Karpas-422 (cell line): ENCODE measurements at regions not wholly inside any gene's neighbourhood (a gene's known extent, or its start where the extent isn't known, plus 50 kb on each side); places are given as distances from the start of the nearest gene placed in this dataset.

Experiments
- DNase-seq: peaks from one replicate; pipeline ENCODE4 v3.0.0-alpha.2; 2015
- H2AFZ ChIP-seq: fragments of 200-600 bp; sonication (generic); 2 replicates; pipeline ENCODE4 v1.6.1; 2014; ENCODE audit warnings: antibody characterized with exemption, low read length, mixed read lengths
- H3K27ac ChIP-seq: fragments of 200-600 bp; sonication (generic); 2 replicates; pipeline ENCODE4 v1.5.1; 2014; ENCODE audit warnings: mild to moderate bottlenecking, low read length, moderate library complexity
- H3K27me3 ChIP-seq: fragments of 200-600 bp; sonication (generic); 2 replicates; pipeline ENCODE4 v1.6.1; 2014; ENCODE audit warnings: low read length, mixed read lengths
- H3K36me3 ChIP-seq: fragments of 200-600 bp; sonication (generic); 2 replicates; pipeline ENCODE4 v1.6.1; 2014; ENCODE audit warnings: low read length, mixed read lengths; ENCODE audit not compliant: insufficient read depth
- H3K4me1 ChIP-seq: fragments of 200-600 bp; sonication (generic); 2 replicates; pipeline ENCODE4 v1.6.1; 2014; ENCODE audit warnings: mild to moderate bottlenecking, low read length, mixed read lengths
- H3K4me2 ChIP-seq: fragments of 200-600 bp; sonication (generic); 2 replicates; pipeline ENCODE4 v1.6.1; 2014; ENCODE audit warnings: low read length, low read depth, mild to moderate bottlenecking; ENCODE audit not compliant: poor library complexity, severe bottlenecking
- H3K4me3 ChIP-seq: fragments of 200-600 bp; sonication (generic); 2 replicates; pipeline ENCODE4 v1.5.1; 2014; ENCODE audit warnings: mild to moderate bottlenecking, antibody characterized with exemption, low read length, mixed read lengths
- H3K79me2 ChIP-seq: fragments of 200-600 bp; sonication (generic); 2 replicates; pipeline ENCODE4 v1.6.1; 2014; ENCODE audit warnings: mild to moderate bottlenecking, low read length, mixed read lengths
- H3K9ac ChIP-seq: fragments of 200-600 bp; sonication (generic); 2 replicates; pipeline ENCODE4 v1.6.0; 2014; ENCODE audit warnings: low read length
- H3K9me2 ChIP-seq: fragments of 200-600 bp; sonication (generic), shearing (Covaris generic); replicated peaks from 2 replicates; pipeline ENCODE4 v1.6.0; 2014; ENCODE audit warnings: mild to moderate bottlenecking, low read length, moderate library complexity; ENCODE audit not compliant: insufficient read depth
- H3K9me3 ChIP-seq: fragments of 300-700, 200-600 bp; sonication (generic); 2 replicates; pipeline ENCODE4 v1.6.1; 2014; ENCODE audit warnings: low read length, mixed read lengths
- H4K20me1 ChIP-seq: fragments of 200-600 bp; sonication (generic); 2 replicates; pipeline ENCODE4 v1.6.1; 2014; ENCODE audit warnings: mild to moderate bottlenecking, antibody characterized with exemption, low read length, low read depth; ENCODE audit not compliant: insufficient read depth

- Histone ChIP-seq H3K4me3 (no peak overlapping the region), H3K27me3 (no peaks in the 10 kb centered on the region), H3K4me2 (no peak overlapping the region), H3K9me3 (no peaks in the 10 kb centered on the region), H3K36me3 (no peaks in the 10 kb centered on the region), H3K27ac (no peak overlapping the region), H3K9ac (no peak overlapping the region), H3K4me1 (no peaks in the 10 kb centered on the region), H3K9me2 (no peaks in the 10 kb centered on the region), H3K79me2 (no peaks in the 10 kb centered on the region), H2AFZ (no peak overlapping the region), H4K20me1 (no peaks in the 10 kb centered on the region)
- no peak for DNase-seq
These were observed 64.2 kb upstream of the ERRFI1 start for GRCh38 chr1:8090241-8090702.

GRCh38 chr1:8089535-8090228 lies 63.6 kb upstream of the ERRFI1 start:
- Histone ChIP-seq H3K36me3 (no peaks in the 10 kb centered on the region), H3K79me2 (no peaks in the 10 kb centered on the region), H3K27ac (no peak overlapping the region), H2AFZ (no peak overlapping the region), H4K20me1 (no peaks in the 10 kb centered on the region), H3K9me2 (no peaks in the 10 kb centered on the region), H3K9ac (no peak overlapping the region), H3K4me1 (no peaks in the 10 kb centered on the region), H3K9me3 (no peaks in the 10 kb centered on the region), H3K4me2 (no peak overlapping the region), H3K27me3 (no peaks in the 10 kb centered on the region), H3K4me3 (no peak overlapping the region)
- DNase-seq: no peak

- Histone ChIP-seq H3K9me3 (no peaks in the 10 kb centered on the region), H3K9ac (no peak overlapping the region), H3K9me2 (no peaks in the 10 kb centered on the region), H3K4me2 (no peak overlapping the region), H2AFZ (no peak overlapping the region), H4K20me1 (no peaks in the 10 kb centered on the region), H3K27me3 (no peaks in the 10 kb centered on the region), H3K4me1 (no peaks in the 10 kb centered on the region), H3K4me3 (no peak overlapping the region), H3K36me3 (no peaks in the 10 kb centered on the region), H3K79me2 (no peaks in the 10 kb centered on the region), H3K27ac (no peak overlapping the region)
- no peak for DNase-seq
These were observed 59.9 kb upstream of the ERRFI1 start for GRCh38 chr1:8086055-8086454.

GRCh38 chr1:8084913-8085312 lies 58.8 kb upstream of the ERRFI1 start:
- DNase-seq: no peak
- no peaks in the 10 kb centered on the region for H3K79me2 ChIP-seq
- H4K20me1 ChIP-seq: no peaks in the 10 kb centered on the region
- no peaks in the 10 kb centered on the region for H3K36me3 ChIP-seq
- no peaks in the 10 kb centered on the region for H3K9me2 ChIP-seq
- no peaks in the 10 kb centered on the region for H3K9me3 ChIP-seq
- H2AFZ ChIP-seq: no peak overlapping the region
- H3K4me2 ChIP-seq: no peak overlapping the region
- no peak overlapping the region for H3K4me3 ChIP-seq
- H3K4me1 ChIP-seq: no peaks in the 10 kb centered on the region
- H3K27ac ChIP-seq: no peak overlapping the region
- no peaks in the 10 kb centered on the region for H3K27me3 ChIP-seq
- H3K9ac ChIP-seq: no peak overlapping the region

- Histone ChIP-seq H2AFZ (no peak overlapping the region), H3K79me2 (no peaks in the 10 kb centered on the region)
These were observed 57.8 kb upstream of the ERRFI1 start for GRCh38 chr1:8083739-8084484.

GRCh38 chr1:8082945-8083344 lies 56.8 kb upstream of the ERRFI1 start:
- no peak overlapping the region for H3K4me2 ChIP-seq

More at GRCh38 chr1:8083739-8084484, 57.8 kb upstream of the ERRFI1 start:
- no peaks in the 10 kb centered on the region for H3K36me3 ChIP-seq
- no peak overlapping the region for H3K27ac ChIP-seq
- H3K9me3 ChIP-seq: no peaks in the 10 kb centered on the region
- DNase-seq: no peak
- H4K20me1 ChIP-seq: no peaks in the 10 kb centered on the region
- H3K9me2 ChIP-seq: no peaks in the 10 kb centered on the region
- no peaks in the 10 kb centered on the region for H3K4me1 ChIP-seq
- H3K4me2 ChIP-seq: no peak overlapping the region
- no peak overlapping the region for H3K9ac ChIP-seq
- no peaks in the 10 kb centered on the region for H3K27me3 ChIP-seq
- H3K4me3 ChIP-seq: no peak overlapping the region

GRCh38 chr1:8078176-8078671 lies 52.1 kb upstream of the ERRFI1 start:
- Histone ChIP-seq H3K9me2 (no peaks in the 10 kb centered on the region), H3K27me3 (no peaks in the 10 kb centered on the region), H2AFZ (no peak overlapping the region), H3K4me1 (no peaks in the 10 kb centered on the region), H3K79me2 (no peaks in the 10 kb centered on the region), H3K27ac (no peak overlapping the region), H3K36me3 (no peaks in the 10 kb centered on the region), H3K4me2 (no peak overlapping the region), H3K9me3 (no peaks in the 10 kb centered on the region), H3K9ac (no peak overlapping the region), H4K20me1 (no peaks in the 10 kb centered on the region), H3K4me3 (no peak overlapping the region)
- DNase-seq: no peak

More at GRCh38 chr1:8082945-8083344, 56.8 kb upstream of the ERRFI1 start:
- H3K36me3 ChIP-seq: no peaks in the 10 kb centered on the region
- H4K20me1 ChIP-seq: no peaks in the 10 kb centered on the region
- no peaks in the 10 kb centered on the region for H3K27me3 ChIP-seq
- no peaks in the 10 kb centered on the region for H3K9me2 ChIP-seq
- no peak for DNase-seq
- no peak overlapping the region for H3K27ac ChIP-seq
- H3K9me3 ChIP-seq: no peaks in the 10 kb centered on the region
- no peaks in the 10 kb centered on the region for H3K79me2 ChIP-seq
- H3K4me1 ChIP-seq: no peaks in the 10 kb centered on the region
- no peak overlapping the region for H2AFZ ChIP-seq
- H3K9ac ChIP-seq: no peak overlapping the region
- H3K4me3 ChIP-seq: no peak overlapping the region

GRCh38 chr1:8077602-8078001 lies 51.5 kb upstream of the ERRFI1 start:
- Histone ChIP-seq H3K9me2 (no peaks in the 10 kb centered on the region), H3K27ac (no peak overlapping the region), H2AFZ (no peak overlapping the region), H4K20me1 (no peaks in the 10 kb centered on the region), H3K4me1 (no peaks in the 10 kb centered on the region), H3K79me2 (no peaks in the 10 kb centered on the region), H3K36me3 (no peaks in the 10 kb centered on the region), H3K4me3 (no peak overlapping the region), H3K9ac (no peak overlapping the region), H3K27me3 (no peaks in the 10 kb centered on the region), H3K4me2 (no peak overlapping the region), H3K9me3 (no peaks in the 10 kb centered on the region)
- DNase-seq: no peak
